CD14-positive monocyte (primary cell): ENCODE measurements at regions not wholly inside any gene's neighbourhood (a gene's known extent, or its start where the extent isn't known, plus 50 kb on each side); places are given as distances from the start of the nearest gene placed in this dataset.

Source experiments
- DNase-seq, 3 donors: peaks; one replicate each; pipeline ENCODE4 v3.0.0-alpha.2; 2011 to 2022
- H2AFZ ChIP-seq: 2 replicates; pipeline ENCODE4 v1.6.0; 2012; ENCODE audit warnings: mild to moderate bottlenecking, low read depth, low read length, inconsistent platforms; ENCODE audit not compliant: insufficient read depth, poor library complexity, severe bottlenecking
- H3K27ac ChIP-seq, 2 donors: 1 replicate in 1 of 2; 2 replicates in 1 of 2; pipeline ENCODE4 v1.5.1; 2012 to 2013; ENCODE audit warnings: low read length in 2 of 2, control low read depth in 1 of 2, inconsistent platforms in 1 of 2, low read depth in 1 of 2, mild to moderate bottlenecking in 1 of 2
- H3K27me3 ChIP-seq, 2 donors: one replicate each; pipeline versions ENCODE4 v1.6.0 to v1.6.1; 2011 to 2013; ENCODE audit warnings: low read length in 2 of 2; ENCODE audit not compliant: control insufficient read depth in 2 of 2, insufficient read depth in 2 of 2
- H3K36me3 ChIP-seq, 2 donors: replicated peaks in 1 of 2; 1 replicate in 1 of 2; 2 replicates in 1 of 2; pipeline versions ENCODE4 v1.5.1 to v1.6.1; 2012 to 2013; ENCODE audit warnings: low read length in 2 of 2, control low read depth in 1 of 2, inconsistent platforms in 1 of 2, mild to moderate bottlenecking in 1 of 2; ENCODE audit not compliant: insufficient read depth in 2 of 2, control insufficient read depth in 1 of 2
- H3K4me1 ChIP-seq, 2 donors: 1 replicate in 1 of 2; 2 replicates in 1 of 2; pipeline versions ENCODE4 v1.5.1 to v1.6.1; 2012 to 2013; ENCODE audit warnings: low read length in 2 of 2, control low read depth in 1 of 2, inconsistent platforms in 1 of 2, mild to moderate bottlenecking in 1 of 2, moderate library complexity in 1 of 2; ENCODE audit not compliant: insufficient read depth in 2 of 2, control insufficient read depth in 1 of 2
- H3K4me2 ChIP-seq: replicated peaks from 2 replicates; pipeline ENCODE3; 2012; ENCODE audit warnings: low read length, moderate library complexity, mild to moderate bottlenecking; ENCODE audit not compliant: poor library complexity, severe bottlenecking; ENCODE audit errors: extremely low read depth
- H3K4me3 ChIP-seq, 3 experiments: fragments of 200-600 bp in 1 of 3; sonication (generic) in 1 of 3; replicated peaks in 1 of 3; 1 replicate in 2 of 3; 2 replicates in 1 of 3; pipeline ENCODE4 v1.5.1; 2011 to 2013; ENCODE audit warnings: low read length in 3 of 3, mild to moderate bottlenecking in 3 of 3, control low read depth in 2 of 3, low read depth in 2 of 3, inconsistent platforms in 1 of 3, moderate library complexity in 1 of 3
- H3K79me2 ChIP-seq: 2 replicates; pipeline ENCODE4 v1.6.0; 2012; ENCODE audit warnings: mild to moderate bottlenecking, control low read depth, inconsistent platforms, low read length, moderate library complexity; ENCODE audit not compliant: insufficient read depth
- H3K9ac ChIP-seq: 2 replicates; pipeline ENCODE4 v1.6.0; 2017; ENCODE audit warnings: low read length, mild to moderate bottlenecking; ENCODE audit not compliant: insufficient read depth, poor library complexity, severe bottlenecking
- H3K9me3 ChIP-seq, 2 donors: replicated peaks in 1 of 2; 1 replicate in 1 of 2; 2 replicates in 1 of 2; pipeline versions ENCODE4 v1.5.1 to v1.6.1; 2012 to 2013; ENCODE audit warnings: low read length in 2 of 2, control low read depth in 1 of 2; ENCODE audit not compliant: control insufficient read depth in 1 of 2, insufficient read depth in 1 of 2
- H4K20me1 ChIP-seq: 2 replicates; pipeline ENCODE4 v1.6.0; 2012; ENCODE audit warnings: mild to moderate bottlenecking, low read length, control low read depth, moderate library complexity; ENCODE audit not compliant: insufficient read depth
- H3K27ac Mint-ChIP-seq, 7 donors: one replicate each; pipeline ENCODE4 v1.8.0; 2020; ENCODE audit warnings: mild to moderate bottlenecking in 7 of 7, mixed read lengths in 7 of 7, moderate library complexity in 6 of 7, inconsistent platforms in 2 of 7
- H3K27me3 Mint-ChIP-seq, 3 donors: one replicate each; pipeline ENCODE4 v1.8.0; 2021 to 2022; ENCODE audit warnings: low read depth in 3 of 3, mild to moderate bottlenecking in 3 of 3, mixed read lengths in 3 of 3, moderate library complexity in 3 of 3, inconsistent platforms in 1 of 3
- H3K36me3 Mint-ChIP-seq, 2 donors: one replicate each; pipeline ENCODE4 v1.8.0; 2020; ENCODE audit warnings: mixed read lengths in 2 of 2, inconsistent platforms in 1 of 2, mild to moderate bottlenecking in 1 of 2
- H3K4me1 Mint-ChIP-seq: one replicate; pipeline ENCODE4 v1.8.0; 2020; ENCODE audit warnings: mild to moderate bottlenecking, mixed read lengths
- H3K4me3 Mint-ChIP-seq, 2 donors: one replicate each; pipeline ENCODE4 v1.8.0; 2020; ENCODE audit warnings: mild to moderate bottlenecking in 2 of 2, mixed read lengths in 2 of 2, moderate library complexity in 1 of 2
- H3K9me3 Mint-ChIP-seq, 7 donors: one replicate each; pipeline ENCODE4 v1.8.0; 2020 to 2022; ENCODE audit warnings: mixed read lengths in 7 of 7, mild to moderate bottlenecking in 6 of 7, moderate library complexity in 6 of 7, inconsistent platforms in 2 of 7
- WGBS: methylation state at CpG from one replicate; pipeline ENCODE4 v1.1.5; 2013; ENCODE audit warnings: missing lambda C conversion rate; ENCODE audit not compliant: insufficient coverage; 5-methylcytosine and 5-hydroxymethylcytosine counted together
- intact Hi-C, 2 donors: fragments of 100-400 bp; cut with micrococcal nuclease; formaldehyde crosslinking; loops; one replicate each; pipeline versions ENCODE4 v1.15.0 to v1.15.1; 2023
- TF ChIP-seq, protein P1 (sequence below): fragments of 200-600 bp; IDR thresholded peaks from one replicate; pipeline ENCODE4 v1.8.0; 2022; ENCODE audit warnings: antibody characterized with exemption, mild to moderate bottlenecking

DNA sequence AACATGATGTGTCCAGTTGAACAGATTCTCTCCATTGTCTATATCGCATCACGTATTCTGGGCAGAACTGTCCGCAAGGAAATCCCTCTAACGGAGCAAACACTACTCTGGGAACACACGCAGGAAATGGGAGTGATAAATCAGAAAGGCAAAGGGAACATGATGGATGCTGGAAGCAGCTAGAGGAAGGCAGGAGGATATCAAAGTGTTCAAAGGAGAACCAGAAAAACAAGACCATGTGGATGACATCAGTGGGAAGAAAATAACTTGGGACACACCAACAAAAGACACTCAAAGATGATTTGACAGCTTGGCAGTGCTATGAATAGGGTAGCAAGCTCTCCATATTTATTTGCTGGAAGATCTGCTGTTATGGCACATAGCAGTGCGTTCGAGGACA lies 142.9 kb downstream of the PLK2 start:
- Mint-ChIP-seq H3K4me1 (no peaks in the 10 kb centered on the region), H3K27me3 (peaks cover 0 to 2% (median 2%) of the 10 kb centered on the region in 3 donors), H3K4me3 (no peak overlapping the region), H3K27ac (no peak overlapping the region), H3K36me3 (no peaks in the 10 kb centered on the region), H3K9me3 (peaks cover 0 to 2% (median 0%) of the 10 kb centered on the region in 7 donors)
- Histone ChIP-seq H3K27ac (no peak overlapping the region), H3K9ac (no peak overlapping the region), H3K9me3 (no peaks in the 10 kb centered on the region), H3K36me3 (no peaks in the 10 kb centered on the region), H3K4me1 (no peaks in the 10 kb centered on the region), H3K79me2 (no peaks in the 10 kb centered on the region), H2AFZ (no peak overlapping the region), H3K4me2 (no peak overlapping the region), H4K20me1 (no peaks in the 10 kb centered on the region), H3K27me3 (no peaks in the 10 kb centered on the region), H3K4me3 (no peak overlapping the region)
- intact Hi-C loops, result no loop called here
- no peak for DNase-seq
- no CpG with 5 or more reads among the region's 7 CpGs for WGBS
- TF ChIP-seq, protein P1, sequence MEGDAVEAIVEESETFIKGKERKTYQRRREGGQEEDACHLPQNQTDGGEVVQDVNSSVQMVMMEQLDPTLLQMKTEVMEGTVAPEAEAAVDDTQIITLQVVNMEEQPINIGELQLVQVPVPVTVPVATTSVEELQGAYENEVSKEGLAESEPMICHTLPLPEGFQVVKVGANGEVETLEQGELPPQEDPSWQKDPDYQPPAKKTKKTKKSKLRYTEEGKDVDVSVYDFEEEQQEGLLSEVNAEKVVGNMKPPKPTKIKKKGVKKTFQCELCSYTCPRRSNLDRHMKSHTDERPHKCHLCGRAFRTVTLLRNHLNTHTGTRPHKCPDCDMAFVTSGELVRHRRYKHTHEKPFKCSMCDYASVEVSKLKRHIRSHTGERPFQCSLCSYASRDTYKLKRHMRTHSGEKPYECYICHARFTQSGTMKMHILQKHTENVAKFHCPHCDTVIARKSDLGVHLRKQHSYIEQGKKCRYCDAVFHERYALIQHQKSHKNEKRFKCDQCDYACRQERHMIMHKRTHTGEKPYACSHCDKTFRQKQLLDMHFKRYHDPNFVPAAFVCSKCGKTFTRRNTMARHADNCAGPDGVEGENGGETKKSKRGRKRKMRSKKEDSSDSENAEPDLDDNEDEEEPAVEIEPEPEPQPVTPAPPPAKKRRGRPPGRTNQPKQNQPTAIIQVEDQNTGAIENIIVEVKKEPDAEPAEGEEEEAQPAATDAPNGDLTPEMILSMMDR, result no peak

DNA sequence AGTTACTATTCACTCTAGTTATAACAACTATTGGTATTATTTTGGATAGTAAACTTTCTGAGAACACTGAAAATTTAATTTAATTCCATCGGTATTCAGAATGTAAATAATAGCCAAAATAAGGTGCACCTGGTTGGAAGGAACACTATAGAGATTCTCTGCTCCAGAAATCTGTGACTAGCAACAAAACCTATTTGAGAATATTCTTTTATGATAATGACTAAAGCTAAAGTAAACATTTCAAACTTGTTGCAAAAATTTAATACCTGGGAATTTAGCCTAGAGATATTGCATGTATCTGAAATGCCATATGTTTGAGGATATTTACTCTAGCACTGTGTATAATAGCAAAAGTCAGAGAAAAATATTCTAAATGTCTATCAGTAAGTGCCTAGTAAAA lies 144.1 kb downstream of the PLK2 start:
- TF ChIP-seq, protein P1, result no peak
- no peaks in the 10 kb centered on the region for H3K36me3 Mint-ChIP-seq
- intact Hi-C loops, result no loop called here
- H3K9me3 Mint-ChIP-seq, result peaks cover 0 to 2% (median 0%) of the 10 kb centered on the region in 7 donors
- DNase-seq, result no peak
- H4K20me1 ChIP-seq, result no peaks in the 10 kb centered on the region
- H3K79me2 ChIP-seq, result no peaks in the 10 kb centered on the region
- no peak overlapping the region for H3K4me3 ChIP-seq
- peaks cover 0 to 2% (median 0%) of the 10 kb centered on the region in 3 donors for H3K27me3 Mint-ChIP-seq
- H3K9me3 ChIP-seq, result no peaks in the 10 kb centered on the region
- H3K4me1 Mint-ChIP-seq, result no peaks in the 10 kb centered on the region
- no peak overlapping the region for H3K27ac ChIP-seq
- H3K4me2 ChIP-seq, result no peak overlapping the region
- no peak overlapping the region for H3K27ac Mint-ChIP-seq
- no CpG with 5 or more reads among the region's 1 CpG for WGBS
- H3K4me3 Mint-ChIP-seq, result no peak overlapping the region
- H3K27me3 ChIP-seq, result no peaks in the 10 kb centered on the region
- H3K36me3 ChIP-seq, result no peaks in the 10 kb centered on the region
- H3K4me1 ChIP-seq, result no peaks in the 10 kb centered on the region
- no peak overlapping the region for H3K9ac ChIP-seq
- no peak overlapping the region for H2AFZ ChIP-seq
